GM23248 (cell line): ENCODE measurements at regions not wholly inside any gene's neighbourhood (a gene's known extent, or its start where the extent isn't known, plus 50 kb on each side); places are given as distances from the start of the nearest gene placed in this dataset.

Source experiments
- DNase-seq: peaks from one replicate; pipeline ENCODE4 v3.0.0-alpha.2; 2015
- H2AFZ ChIP-seq: fragments of 200-600 bp; sonication (generic); 2 replicates; pipeline ENCODE4 v1.6.1; 2016; ENCODE audit warnings: antibody characterized with exemption
- H3F3A ChIP-seq: fragments of 200-600 bp; sonication (generic); 2 replicates; pipeline ENCODE4 v1.6.1; 2016; ENCODE audit warnings: mild to moderate bottlenecking, antibody characterized with exemption, mixed run types; ENCODE audit not compliant: insufficient read depth
- H3K27ac ChIP-seq: fragments of 200-600 bp; sonication (generic); 2 replicates; pipeline ENCODE4 v1.5.1; 2016; ENCODE audit warnings: mild to moderate bottlenecking
- H3K27me3 ChIP-seq: fragments of 200-600 bp; sonication (generic); replicated peaks from 2 replicates; pipeline ENCODE4 v1.6.1; 2016; ENCODE audit warnings: mild to moderate bottlenecking; ENCODE audit not compliant: insufficient read depth
- H3K36me3 ChIP-seq: fragments of 200-600 bp; sonication (generic); 2 replicates; pipeline ENCODE4 v1.6.1; 2016; ENCODE audit warnings: low read depth, mild to moderate bottlenecking
- H3K4me1 ChIP-seq: fragments of 200-600 bp; sonication (generic); 2 replicates; pipeline ENCODE4 v1.6.1; 2016; ENCODE audit warnings: mild to moderate bottlenecking; ENCODE audit not compliant: insufficient read depth
- H3K4me2 ChIP-seq: fragments of 200-600 bp; sonication (generic); one replicate; pipeline ENCODE4 v1.6.1; 2016; ENCODE audit warnings: mild to moderate bottlenecking; ENCODE audit not compliant: unreplicated experiment
- H3K4me3 ChIP-seq: fragments of 200-600 bp; sonication (generic); 2 replicates; pipeline ENCODE4 v1.5.1; 2016; ENCODE audit warnings: mild to moderate bottlenecking
- H3K79me2 ChIP-seq: fragments of 200-600 bp; sonication (generic); 2 replicates; pipeline ENCODE4 v1.6.1; 2016; ENCODE audit warnings: mild to moderate bottlenecking; ENCODE audit not compliant: insufficient read depth
- H3K9ac ChIP-seq: fragments of 200-600 bp; sonication (generic); 2 replicates; pipeline ENCODE4 v1.6.1; 2016; ENCODE audit warnings: mild to moderate bottlenecking
- H3K9me2 ChIP-seq: fragments of 200-600 bp; sonication (generic); 2 replicates; pipeline ENCODE4 v1.6.1; 2016; ENCODE audit warnings: mixed run types, mild to moderate bottlenecking, moderate library complexity; ENCODE audit not compliant: insufficient read depth
- H3K9me3 ChIP-seq: fragments of 200-600 bp; sonication (generic); one replicate; pipeline ENCODE4 v1.6.1; 2017; ENCODE audit warnings: low read depth
- H4K20me1 ChIP-seq: fragments of 200-600 bp; sonication (generic); 2 replicates; pipeline ENCODE4 v1.6.0; 2016; ENCODE audit not compliant: insufficient read depth
- EZH2 ChIP-seq: fragments of 200-600 bp; sonication (generic); IDR thresholded peaks from 2 replicates; pipeline ENCODE4 v1.6.1; 2018; ENCODE audit warnings: antibody characterized with exemption, mild to moderate bottlenecking; ENCODE audit not compliant: insufficient read depth, poor library complexity, severe bottlenecking
- EZH2phosphoT487 ChIP-seq: fragments of 200-600 bp; sonication (generic); IDR thresholded peaks from 2 replicates; pipeline ENCODE4 v1.6.1; 2018; ENCODE audit warnings: antibody characterized with exemption, moderate library complexity, mild to moderate bottlenecking, low read depth; ENCODE audit not compliant: insufficient read depth
- WGBS, 2 experiments: methylation state at CpG; one replicate each; pipeline ENCODE4 v1.1.6; 2015 to 2017; ENCODE audit warnings: low lambda C conversion rate in 2 of 2, low coverage in 1 of 2; ENCODE audit errors: missing lambda C conversion rate in 2 of 2; 5-methylcytosine and 5-hydroxymethylcytosine counted together
- in situ Hi-C: fragments of 300-500 bp; cut with MboI; formaldehyde crosslinking; loops from 2 replicates; pipeline ENCODE4 v1.15.0; 2020

GRCh38 chr16:22763437-22764080 is 50.4 kb upstream of the HS3ST2 start:
- Histone ChIP-seq H3K9me2 (no peaks in the 10 kb centered on the region), H4K20me1 (no peaks in the 10 kb centered on the region), H3K9ac (no peak overlapping the region), H3K27me3 (no peaks in the 10 kb centered on the region), H3K4me3 (no peak overlapping the region), H3K36me3 (no peaks in the 10 kb centered on the region), H3K27ac (no peak overlapping the region), H3F3A (no peaks in the 10 kb centered on the region), H3K4me1 (no peaks in the 10 kb centered on the region), H3K9me3 (no peaks in the 10 kb centered on the region), H3K79me2 (no peaks in the 10 kb centered on the region), H2AFZ (no peak overlapping the region), H3K4me2 (no peak overlapping the region)
- in situ Hi-C loops, result no loop called here
- 45 to 51% methylated on average over 7 of the region's 7 CpGs for WGBS, 2 experiments
- no peak for TF ChIP-seq EZH2phosphoT487
- TF ChIP-seq EZH2, result no peak
- DNase-seq, result no peak
